H1 (cell line): ENCODE measurements at regions not wholly inside any gene's neighbourhood (a gene's known extent, or its start where the extent isn't known, plus 50 kb on each side); places are given as distances from the start of the nearest gene placed in this dataset.

Experiments used
- CTCF ChIA-PET: fragments of 300-600 bp; sonication (Branson Sonifier 250); formaldehyde crosslinking; loops from one replicate; lab custom pipeline; 2021; ENCODE audit not compliant: partially characterized antibody; lab: Charles Lee
- POLR2A ChIA-PET: fragments of 300-600 bp; sonication (Branson Sonifier 250); formaldehyde crosslinking; loops from one replicate; lab custom pipeline; 2021; ENCODE audit warnings: inconsistent platforms; ENCODE audit not compliant: partially characterized antibody; lab: Charles Lee
- DNase-seq, 2 experiments: peaks; one replicate each; pipeline versions ENCODE4 v3.0.0 to v3.0.0-alpha.2; 2010 to 2022; ENCODE audit warnings: low spot score in 2 of 2, low read depth in 1 of 2, mixed read lengths in 1 of 2
- FAIRE-seq: peaks from 2 replicates; lab custom pipeline; 2011; peaks lifted over from hg19 to GRCh38; lab: Jason Lieb, UNC
- H2AFZ ChIP-seq: 2 replicates; pipeline ENCODE4 v1.8.1; 2012; ENCODE audit warnings: low read length, inconsistent platforms
- H2AK5ac ChIP-seq: 2 replicates; pipeline ENCODE4 v1.6.1; 2013; ENCODE audit warnings: low read depth, low read length
- H2BK120ac ChIP-seq: replicated peaks from 2 replicates; pipeline ENCODE3; 2013; ENCODE audit warnings: low read depth, low read length, inconsistent platforms
- H2BK12ac ChIP-seq: 2 replicates; pipeline ENCODE4 v1.6.1; 2013; ENCODE audit warnings: low read depth, low read length
- H2BK15ac ChIP-seq: 2 replicates; pipeline ENCODE4 v1.6.1; 2013; ENCODE audit warnings: low read length
- H2BK20ac ChIP-seq: 2 replicates; pipeline ENCODE4 v1.6.1; 2013; ENCODE audit warnings: low read length
- H2BK5ac ChIP-seq: 2 replicates; pipeline ENCODE4 v1.6.1; 2013; ENCODE audit warnings: low read depth, low read length
- H3K14ac ChIP-seq: 2 replicates; pipeline ENCODE4 v1.6.1; 2013; ENCODE audit warnings: inconsistent platforms; ENCODE audit not compliant: insufficient read length
- H3K18ac ChIP-seq: 2 replicates; pipeline ENCODE4 v1.6.1; 2013; ENCODE audit warnings: low read length; ENCODE audit errors: extremely low read depth
- H3K23ac ChIP-seq: 2 replicates; pipeline ENCODE4 v1.6.1; 2013; ENCODE audit warnings: inconsistent platforms; ENCODE audit not compliant: insufficient read length
- H3K23me2 ChIP-seq: 2 replicates; pipeline ENCODE4 v1.6.1; 2013; ENCODE audit warnings: low read depth, low read length
- H3K27ac ChIP-seq: 2 replicates; pipeline ENCODE4 v1.6.1; 2011; ENCODE audit warnings: low read depth, low read length, inconsistent platforms
- H3K27me3 ChIP-seq, 4 experiments: replicated peaks in 1 of 4; 1 replicate in 1 of 4; 2 replicates in 3 of 4; pipeline versions ENCODE4 v1.6.1 to v1.8.1; 2011 to 2013; ENCODE audit warnings: low read length in 3 of 4, mild to moderate bottlenecking in 3 of 4, inconsistent platforms in 2 of 4, mixed read lengths in 2 of 4, moderate library complexity in 1 of 4; ENCODE audit not compliant: control insufficient read depth in 3 of 4, insufficient read depth in 3 of 4; ENCODE audit errors: extremely low read depth in 1 of 4
- H3K36me3 ChIP-seq, 4 experiments: 2 replicates each; pipeline versions ENCODE4 v1.6.1 to v1.8.1; 2011 to 2013; ENCODE audit warnings: mild to moderate bottlenecking in 4 of 4, low read length in 3 of 4, moderate library complexity in 2 of 4, control low read depth in 1 of 4, inconsistent platforms in 1 of 4; ENCODE audit not compliant: insufficient read depth in 4 of 4, control insufficient read depth in 2 of 4
- H3K4ac ChIP-seq: replicated peaks from 2 replicates; pipeline ENCODE3; 2013; ENCODE audit warnings: low read length, low read depth, mixed read lengths, inconsistent platforms; ENCODE audit not compliant: insufficient read length
- H3K4me1 ChIP-seq, 4 experiments: replicated peaks in 1 of 4; 1 replicate in 1 of 4; 2 replicates in 3 of 4; pipeline versions ENCODE4 v1.6.1 to v1.8.1; 2011 to 2013; ENCODE audit warnings: low read length in 3 of 4, inconsistent platforms in 2 of 4, mixed read lengths in 1 of 4; ENCODE audit not compliant: insufficient read depth in 4 of 4, control insufficient read depth in 3 of 4
- H3K4me2 ChIP-seq, 2 experiments: 2 replicates each; pipeline versions ENCODE4 v1.6.1 to v1.8.1; 2011 to 2013; ENCODE audit warnings: low read depth in 2 of 2, low read length in 2 of 2, control low read depth in 1 of 2, inconsistent platforms in 1 of 2, mild to moderate bottlenecking in 1 of 2; ENCODE audit not compliant: insufficient read depth in 1 of 2
- H3K4me3 ChIP-seq, 4 experiments: fragments of 200-600, 300-600 bp in 1 of 4; sonication (generic), shearing (Covaris generic), sonication (Bioruptor Twin) in 1 of 4; 2 replicates each; pipeline versions ENCODE4 v1.5.1 to v1.8.1; 2011 to 2016; ENCODE audit warnings: low read length in 4 of 4, low read depth in 3 of 4, control low read depth in 2 of 4, inconsistent platforms in 2 of 4, mild to moderate bottlenecking in 2 of 4, mixed read lengths in 1 of 4, moderate library complexity in 1 of 4; ENCODE audit not compliant: insufficient read depth in 2 of 4; ENCODE audit errors: extremely low read depth in 1 of 4
- H3K56ac ChIP-seq: replicated peaks from 2 replicates; pipeline ENCODE3; 2013; ENCODE audit warnings: low read depth, mild to moderate bottlenecking, mixed read lengths, low read length, inconsistent platforms; ENCODE audit not compliant: insufficient read length
- H3K79me1 ChIP-seq: 2 replicates; pipeline ENCODE4 v1.6.1; 2013; ENCODE audit warnings: low read depth, low read length, control low read depth
- H3K79me2 ChIP-seq, 2 experiments: 2 replicates each; pipeline versions ENCODE4 v1.6.1 to v1.8.1; 2012 to 2013; ENCODE audit warnings: low read length in 2 of 2, mild to moderate bottlenecking in 2 of 2, inconsistent platforms in 1 of 2; ENCODE audit not compliant: insufficient read depth in 2 of 2, control insufficient read depth in 1 of 2
- H3K9ac ChIP-seq, 4 experiments: replicated peaks in 1 of 4; 1 replicate in 1 of 4; 2 replicates in 3 of 4; pipeline versions ENCODE4 v1.6.1 to v1.8.1; 2011 to 2013; ENCODE audit warnings: low read depth in 3 of 4, low read length in 3 of 4, control low read depth in 2 of 4, mild to moderate bottlenecking in 2 of 4, moderate library complexity in 2 of 4, inconsistent platforms in 1 of 4; ENCODE audit errors: extremely low read depth in 1 of 4
- H3K9me3 ChIP-seq, 2 experiments: 2 replicates each; pipeline versions ENCODE4 v1.6.1 to v1.8.1; 2012 to 2013; ENCODE audit warnings: mild to moderate bottlenecking in 2 of 2, moderate library complexity in 2 of 2, control low read depth in 1 of 2, inconsistent platforms in 1 of 2, low read depth in 1 of 2, low read length in 1 of 2, mixed read lengths in 1 of 2; ENCODE audit not compliant: insufficient read depth in 2 of 2
- H4K20me1 ChIP-seq, 2 experiments: replicated peaks in 1 of 2; 2 replicates each; pipeline versions ENCODE3 to v1.8.1; 2011 to 2013; ENCODE audit warnings: inconsistent platforms in 2 of 2, low read length in 2 of 2, mild to moderate bottlenecking in 1 of 2; ENCODE audit not compliant: insufficient read depth in 2 of 2, control insufficient read depth in 1 of 2
- H4K5ac ChIP-seq: 2 replicates; pipeline ENCODE4 v1.6.1; 2013; ENCODE audit warnings: low read length, low read depth, mixed read lengths, inconsistent platforms; ENCODE audit not compliant: insufficient read length
- H4K8ac ChIP-seq: 2 replicates; pipeline ENCODE4 v1.8.0; 2013; ENCODE audit warnings: mild to moderate bottlenecking, moderate library complexity, low read length, inconsistent platforms; ENCODE audit not compliant: insufficient read depth; ENCODE audit errors: extremely low read depth
- H4K91ac ChIP-seq: replicated peaks from 2 replicates; pipeline ENCODE3; 2013; ENCODE audit warnings: low read length, mixed read lengths, inconsistent platforms; ENCODE audit not compliant: insufficient read length
- CEBPB ChIP-seq: IDR thresholded peaks from 2 replicates; pipeline ENCODE4 v1.6.1; 2012; ENCODE audit warnings: low read depth, low read length
- EZH2 ChIP-seq: fragments of 200-600 bp; sonication (generic); IDR thresholded peaks from 2 replicates; pipeline ENCODE4 v1.7.1; 2012; ENCODE audit warnings: low read depth, mild to moderate bottlenecking, moderate library complexity, low read length, inconsistent platforms; ENCODE audit not compliant: severe bottlenecking
- FOSL1 ChIP-seq: IDR thresholded peaks from 2 replicates; pipeline ENCODE4 v1.6.1; 2011; ENCODE audit warnings: mild to moderate bottlenecking, low read depth, low read length, moderate library complexity; ENCODE audit not compliant: insufficient read depth
- HDAC2 ChIP-seq, 2 experiments: fragments of 300-600 bp in 1 of 2; sonication (generic) in 1 of 2; IDR thresholded peaks; 2 replicates each; pipeline ENCODE4 v1.6.1; 2011 to 2012; ENCODE audit warnings: low read depth in 2 of 2, low read length in 2 of 2, mild to moderate bottlenecking in 2 of 2, moderate library complexity in 2 of 2, borderline replicate concordance in 1 of 2, inconsistent platforms in 1 of 2
- JUN ChIP-seq: IDR thresholded peaks from 2 replicates; pipeline ENCODE4 v1.6.1; 2011; ENCODE audit warnings: low read depth, mild to moderate bottlenecking, improper control_type of control experiment, low read length
- MAFK ChIP-seq: IDR thresholded peaks from 2 replicates; pipeline ENCODE4 v1.6.1; 2012; ENCODE audit warnings: low read depth, mild to moderate bottlenecking, improper control_type of control experiment, low read length
- PHF8 ChIP-seq: fragments of 200-600 bp; sonication (generic); conservative IDR thresholded peaks from 2 replicates; pipeline ENCODE4 v1.7.1; 2012; ENCODE audit warnings: low read depth, mild to moderate bottlenecking, inconsistent platforms, low read length, moderate library complexity
- POLR2A ChIP-seq, 2 experiments: IDR thresholded peaks; 1 replicate in 1 of 2; 2 replicates in 1 of 2; pipeline ENCODE4 v1.6.1; 2011; ENCODE audit warnings: low read depth in 2 of 2, low read length in 2 of 2, mild to moderate bottlenecking in 2 of 2; ENCODE audit errors: control extremely low read depth in 1 of 2
- RXRA ChIP-seq: IDR thresholded peaks from 2 replicates; pipeline ENCODE4 v1.6.1; 2011; ENCODE audit warnings: low read depth, mild to moderate bottlenecking, low read length, moderate library complexity; ENCODE audit not compliant: insufficient read depth
- SIRT6 ChIP-seq: IDR thresholded peaks from one replicate; pipeline ENCODE4 v1.7.1; 2012; ENCODE audit warnings: low read length, inconsistent platforms
- SIX5 ChIP-seq: IDR thresholded peaks from 2 replicates; pipeline ENCODE4 v1.6.1; 2011; ENCODE audit warnings: mild to moderate bottlenecking, low read depth, low read length
- SP2 ChIP-seq: IDR thresholded peaks from 2 replicates; pipeline ENCODE4 v1.6.1; 2012; ENCODE audit warnings: mild to moderate bottlenecking, low read length, inconsistent platforms
- SP4 ChIP-seq: IDR thresholded peaks from 2 replicates; pipeline ENCODE4 v1.6.1; 2012; ENCODE audit warnings: low read length, inconsistent platforms
- SRF ChIP-seq: IDR thresholded peaks from 2 replicates; pipeline ENCODE4 v1.6.1; 2011; ENCODE audit warnings: mild to moderate bottlenecking, low read depth, low read length, moderate library complexity
- TEAD4 ChIP-seq: IDR thresholded peaks from 2 replicates; pipeline ENCODE4 v1.6.1; 2012; ENCODE audit warnings: low read depth, low read length, inconsistent platforms, mixed read lengths
- WGBS, 2 experiments: shearing (Covaris generic) in 1 of 2; methylation state at CpG; one replicate each; pipeline versions ENCODE4 v1.1.6 to v1.1.7; 2013 to 2015; ENCODE audit warnings: low lambda C conversion rate in 2 of 2, mixed read lengths in 2 of 2, inconsistent platforms in 1 of 2, low coverage in 1 of 2, missing lambda C conversion rate in 1 of 2; ENCODE audit not compliant: insufficient replicate concordance in 2 of 2, insufficient coverage in 1 of 2, insufficient read length in 1 of 2; ENCODE audit errors: extremely low coverage in 1 of 2, missing lambda C conversion rate in 1 of 2; 5-methylcytosine and 5-hydroxymethylcytosine counted together
- TF ChIP-seq, protein P1 (sequence below): IDR thresholded peaks from 2 replicates; pipeline ENCODE4 v1.6.1; 2012; ENCODE audit warnings: inconsistent platforms

DNA sequence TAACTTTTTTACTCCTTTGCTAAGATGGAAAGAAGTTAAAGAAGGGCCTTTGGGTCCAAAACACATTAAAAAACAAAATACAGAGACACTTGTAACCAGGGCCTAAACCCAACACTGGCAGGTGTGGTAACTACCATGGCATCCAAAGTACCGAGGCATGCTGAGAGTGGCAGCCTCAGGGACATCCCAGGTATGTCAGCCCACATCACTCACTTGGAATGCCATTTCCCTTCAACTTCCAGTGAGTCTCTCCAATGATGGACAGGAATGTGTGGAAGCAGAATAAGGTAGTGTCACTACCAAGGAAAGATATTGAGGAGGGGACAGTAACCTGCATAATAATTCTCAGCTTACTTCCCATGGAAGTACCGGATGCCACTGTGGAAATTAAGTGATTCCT is 79.5 kb upstream of the SCOC start:
- Histone ChIP-seq H4K20me1 (no peaks in the 10 kb centered on the region), H3K4me1 (peaks cover 0 to 9% (median 4%) of the 10 kb centered on the region in 4 experiments; a peak in 3 of 7 replicates), H3K23me2 (no peaks in the 10 kb centered on the region), H3K27me3 (no peaks in the 10 kb centered on the region), H3K9ac (no peak overlapping the region), H2AK5ac (no peak overlapping the region), H4K91ac (no peak overlapping the region), H3K4me2 (no peak overlapping the region), H2BK12ac (no peak overlapping the region), H3K23ac (no peak overlapping the region), H2AFZ (no peak overlapping the region), H3K4ac (no peak overlapping the region), H3K79me2 (no peaks in the 10 kb centered on the region), H2BK15ac (no peak overlapping the region), H3K4me3 (no peak overlapping the region), H3K18ac (no peak overlapping the region), H2BK120ac (no peak overlapping the region), H3K9me3 (no peaks in the 10 kb centered on the region; a peak in 1 of 4 replicates), H3K27ac (no peak overlapping the region), H2BK5ac (no peak overlapping the region), H2BK20ac (no peak overlapping the region), H4K5ac (no peak overlapping the region), H3K56ac (no peak overlapping the region), H3K36me3 (no peaks in the 10 kb centered on the region), H3K79me1 (no peaks in the 10 kb centered on the region), H3K14ac (no peak overlapping the region), H4K8ac (no peak overlapping the region)
- DNase-seq (no peak), FAIRE-seq (no peak)
- 90% methylated on average over 2 of the region's 2 CpGs; no CpG with 5 or more reads in 1 of the 2 experiments for WGBS, 2 experiments
- ChIA-PET CTCF (interaction anchor here (1.0 to 3.8 kb wide), 5 partner anchors 12 to 36 kb away, joined by 4 to 16 read pairs (median 9); no protein-coding TSS in a partner anchor), POLR2A (no interaction called here)
- TF ChIP-seq SP4 (no peak), FOSL1 (no peak), MAFK (no peak), PHF8 (no peak), TEAD4 (no peak), SIX5 (no peak), SP2 (no peak), CEBPB (no peak), SIRT6 (no peak), EZH2 (no peak), JUN (no peak), POLR2A (IDR thresholded peaks at IDR 0.05; ENCODE audit: control extremely low read depth in 1 of 2, low read depth in 2 of 2, low read length in 2 of 2) (no peak), HDAC2 (IDR thresholded peaks at IDR 0.05; ENCODE audit: borderline replicate concordance in 1 of 2, low read depth in 2 of 2, low read length in 2 of 2) (no peak), RXRA (no peak), SRF (no peak)
- TF ChIP-seq, protein P1, sequence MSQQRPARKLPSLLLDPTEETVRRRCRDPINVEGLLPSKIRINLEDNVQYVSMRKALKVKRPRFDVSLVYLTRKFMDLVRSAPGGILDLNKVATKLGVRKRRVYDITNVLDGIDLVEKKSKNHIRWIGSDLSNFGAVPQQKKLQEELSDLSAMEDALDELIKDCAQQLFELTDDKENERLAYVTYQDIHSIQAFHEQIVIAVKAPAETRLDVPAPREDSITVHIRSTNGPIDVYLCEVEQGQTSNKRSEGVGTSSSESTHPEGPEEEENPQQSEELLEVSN, result no peak
